T-helper 2 cell (primary cell): ENCODE measurements at regions not wholly inside any gene's neighbourhood (a gene's known extent, or its start where the extent isn't known, plus 50 kb on each side); places are given as distances from the start of the nearest gene placed in this dataset.

Experiments
- DNase-seq, 5 experiments: peaks; one replicate each; pipeline versions ENCODE4 v3.0.0 to v3.0.0-alpha.2; 2012 to 2022

DNA sequence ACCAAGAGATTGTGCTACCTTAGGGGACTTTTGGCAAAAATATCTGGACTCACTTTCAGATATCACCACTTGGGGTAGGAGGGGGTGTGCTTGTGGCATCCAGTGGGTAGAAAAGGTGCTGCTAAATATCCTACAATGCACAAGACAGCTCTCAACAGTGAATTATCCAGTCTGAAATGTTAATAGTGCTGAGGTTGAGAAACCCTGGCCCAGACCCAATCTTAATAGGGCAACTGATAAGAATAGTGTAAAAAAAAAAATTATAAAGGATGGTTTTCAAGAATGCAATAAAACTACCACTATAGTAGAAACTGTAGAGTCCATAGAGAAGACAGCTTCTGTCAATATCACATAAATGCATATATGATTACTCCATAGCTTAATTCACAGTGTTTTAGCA is 185.5 kb downstream of the ZNF330 start:
- no peak for DNase-seq

GRCh38 chr4:141409556-141409955 is 188.9 kb downstream of the ZNF330 start:
- no peak for DNase-seq

- DNase-seq: no peak
Measured at GRCh38 chr4:141410839-141411238, 190.1 kb downstream of the ZNF330 start.

GRCh38 chr4:141411936-141412335 is 191.2 kb downstream of the ZNF330 start:
- DNase-seq: no peak

GRCh38 chr4:141413366-141413765 is 192.7 kb downstream of the ZNF330 start:
- DNase-seq: no peak

DNA sequence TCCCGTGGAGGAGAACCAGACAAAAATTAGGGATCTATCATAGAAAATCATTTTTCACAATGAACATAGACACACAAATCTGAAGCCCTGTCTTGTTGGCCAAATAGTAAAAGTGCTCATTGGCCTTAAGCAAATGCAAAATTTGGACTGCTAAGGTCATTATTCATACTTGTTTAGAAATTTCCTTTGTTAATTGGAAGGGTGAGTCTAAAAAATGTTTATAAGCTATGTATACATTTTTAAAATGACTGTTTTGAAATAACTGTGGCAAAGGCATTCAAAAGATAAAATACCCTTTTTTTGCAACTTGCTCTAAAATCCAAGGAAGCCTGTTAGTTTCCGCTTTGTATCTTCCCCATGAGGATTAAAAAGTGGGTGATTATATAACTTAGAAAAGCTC is 195.0 kb downstream of the ZNF330 start:
- no peak for DNase-seq

GRCh38 chr4:141416219-141416618 is 195.5 kb downstream of the ZNF330 start:
- no peak for DNase-seq

DNA sequence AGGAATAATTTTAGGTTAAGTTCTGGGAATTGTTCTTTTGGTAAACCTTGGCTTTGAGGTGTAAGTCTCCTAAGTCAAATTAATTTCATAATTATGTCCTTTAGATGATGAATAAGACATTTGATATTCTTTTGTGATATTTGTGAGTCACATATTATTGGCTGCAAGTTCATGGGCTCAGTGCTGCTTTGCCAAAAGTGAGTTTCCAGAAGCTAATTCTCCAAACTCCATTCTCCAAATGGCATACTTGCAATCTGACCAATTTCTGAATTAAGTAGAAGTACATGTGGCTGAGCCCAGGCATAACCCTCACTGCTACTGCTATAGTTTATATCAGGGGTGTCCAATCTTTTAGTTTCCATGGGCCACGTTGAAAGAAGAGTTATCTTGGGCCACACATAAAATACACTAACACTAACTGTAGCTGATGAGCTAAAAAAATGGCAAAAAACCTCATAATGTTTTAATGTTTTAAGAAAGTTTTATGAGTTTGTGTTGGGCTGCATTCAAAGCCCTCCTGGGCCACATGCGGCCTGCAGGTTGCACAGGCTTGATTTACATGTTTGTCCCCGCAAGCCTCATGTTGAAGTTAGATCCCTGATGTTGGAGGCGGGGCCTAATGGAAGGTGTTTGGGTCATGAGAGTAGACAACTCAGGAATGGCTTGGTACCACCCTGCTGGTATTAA is 196.1 kb downstream of the ZNF330 start:
- DNase-seq: no peak

DNA sequence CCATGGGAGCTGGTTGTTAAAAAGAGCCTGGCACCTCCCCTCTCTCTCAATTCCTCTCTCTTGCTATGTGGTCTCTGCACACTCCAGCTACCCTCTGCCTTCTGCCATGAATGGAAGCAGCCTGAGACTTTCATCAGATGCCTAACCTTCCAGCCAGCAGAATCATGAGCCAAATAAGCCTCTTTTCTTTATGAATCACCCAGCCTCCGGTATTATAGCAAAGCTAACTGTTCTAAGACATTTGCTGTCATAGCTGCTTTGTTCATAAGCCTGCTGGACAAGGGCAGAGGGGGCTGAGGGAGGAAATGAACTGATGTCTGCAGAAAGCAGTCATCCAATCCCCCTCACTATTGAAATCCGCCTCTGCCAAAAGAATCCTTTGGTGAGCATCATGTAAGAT is 196.7 kb downstream of the ZNF330 start:
- no peak for DNase-seq

GRCh38 chr4:141425124-141425523 is 204.4 kb downstream of the ZNF330 start:
- no peak for DNase-seq

GRCh38 chr4:141427726-141428296 is 207.1 kb downstream of the ZNF330 start:
- no peak for DNase-seq

DNA sequence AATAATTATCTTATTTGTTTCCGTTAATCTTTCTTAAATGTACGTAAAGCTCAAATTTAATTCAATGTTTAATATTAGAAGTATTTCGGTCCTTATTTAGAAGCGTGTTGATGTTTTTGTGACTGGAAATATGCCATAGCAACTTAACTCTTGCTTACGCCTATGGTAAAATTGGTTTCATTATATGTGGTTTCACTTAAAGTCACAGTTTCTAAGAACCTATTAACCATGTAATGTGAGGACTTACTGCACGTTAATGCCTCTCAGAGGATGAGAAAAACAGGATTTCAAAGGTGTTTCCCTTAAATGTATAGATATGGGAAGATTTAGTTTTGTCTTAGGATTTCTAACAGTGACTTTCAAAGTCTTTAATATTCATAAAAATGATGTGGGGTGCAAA is 206.4 kb upstream of the IL15 start:
- DNase-seq: no peak

DNA sequence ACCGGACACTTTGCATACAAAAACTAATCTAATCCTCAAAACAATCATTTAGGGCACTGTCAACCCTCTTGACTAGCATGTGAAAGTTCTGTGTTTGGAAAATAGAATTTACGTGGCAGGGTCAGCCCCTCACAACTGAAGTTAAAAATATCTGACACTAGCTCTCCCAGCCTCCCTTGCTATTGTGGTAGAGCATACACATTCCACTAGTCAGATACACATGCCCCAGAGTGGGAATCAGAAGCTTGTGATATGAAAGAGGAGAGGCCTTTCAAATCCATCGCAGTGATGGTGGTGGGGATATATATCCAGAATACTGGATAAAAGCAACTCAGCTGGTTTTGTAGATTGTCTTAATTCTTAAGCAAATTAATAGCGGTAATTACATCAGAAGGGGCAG is 205.7 kb upstream of the IL15 start:
- no peak for DNase-seq

GRCh38 chr4:141432000-141432712 is 204.2 kb upstream of the IL15 start:
- no peak for DNase-seq

GRCh38 chr4:141435446-141436225 is 200.7 kb upstream of the IL15 start:
- no peak for DNase-seq

- DNase-seq: no peak
Measured at GRCh38 chr4:141439223-141439622, 197.2 kb upstream of the IL15 start.

GRCh38 chr4:141447761-141448160 is 188.6 kb upstream of the IL15 start:
- DNase-seq: no peak

DNA sequence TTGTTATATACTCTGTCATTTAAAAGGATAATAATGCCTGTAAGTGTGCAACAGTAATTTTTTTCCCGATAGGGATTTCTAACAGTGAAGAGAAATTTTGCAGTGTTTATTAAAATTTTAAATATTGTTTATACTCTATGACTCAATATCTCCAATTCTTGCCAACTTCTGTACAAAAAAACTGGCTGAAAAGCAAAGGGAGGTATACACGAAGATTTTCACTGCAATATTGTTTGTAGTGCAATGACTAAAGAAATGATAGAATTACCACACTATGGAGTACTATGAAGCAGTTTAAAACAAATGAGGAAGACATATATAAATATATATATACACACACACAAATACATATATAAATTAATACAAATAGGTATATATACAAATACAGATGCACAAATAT is 187.9 kb upstream of the IL15 start:
- no peak for DNase-seq

GRCh38 chr4:141449927-141450326 is 186.5 kb upstream of the IL15 start:
- no peak for DNase-seq

DNA sequence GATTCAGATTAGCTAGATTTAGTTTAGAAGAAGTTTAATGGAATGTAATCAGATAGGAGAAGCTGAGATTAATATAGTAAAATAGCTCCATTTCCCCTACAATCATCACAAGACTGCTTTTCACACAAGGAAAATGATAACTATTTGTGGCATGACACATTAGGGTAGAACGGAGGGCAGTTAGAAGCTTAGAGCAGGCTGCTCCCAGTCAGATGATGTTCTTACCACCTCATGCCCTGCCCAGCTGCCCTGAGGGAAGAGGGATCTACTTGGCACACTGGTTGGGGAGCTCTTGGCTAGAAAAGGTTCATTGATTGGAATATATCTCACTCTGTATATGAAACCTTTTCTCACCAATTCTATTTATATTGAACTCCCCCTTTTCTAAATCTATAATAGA is 180.7 kb upstream of the IL15 start:
- no peak for DNase-seq

DNA sequence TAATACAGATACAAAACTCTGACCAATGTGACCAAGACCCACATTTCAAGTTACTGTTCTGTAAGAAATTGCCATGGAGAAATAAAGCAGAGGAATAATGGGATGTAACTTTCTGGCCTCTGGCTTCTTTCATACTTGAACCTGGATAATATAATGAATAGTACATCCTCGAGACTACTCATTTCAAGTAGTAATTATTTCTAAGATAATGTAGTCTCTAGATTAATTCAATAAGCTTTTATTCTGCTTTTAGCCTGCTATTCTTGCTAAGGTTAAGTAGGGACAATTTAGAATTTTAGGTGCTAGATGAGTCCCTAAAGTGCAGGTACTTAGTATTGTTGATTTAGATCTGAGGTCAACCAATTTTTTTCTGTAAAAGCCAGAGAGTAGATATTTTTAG is 178.7 kb upstream of the IL15 start:
- no peak for DNase-seq

GRCh38 chr4:141458501-141458900 is 177.9 kb upstream of the IL15 start:
- DNase-seq: no peak

DNA sequence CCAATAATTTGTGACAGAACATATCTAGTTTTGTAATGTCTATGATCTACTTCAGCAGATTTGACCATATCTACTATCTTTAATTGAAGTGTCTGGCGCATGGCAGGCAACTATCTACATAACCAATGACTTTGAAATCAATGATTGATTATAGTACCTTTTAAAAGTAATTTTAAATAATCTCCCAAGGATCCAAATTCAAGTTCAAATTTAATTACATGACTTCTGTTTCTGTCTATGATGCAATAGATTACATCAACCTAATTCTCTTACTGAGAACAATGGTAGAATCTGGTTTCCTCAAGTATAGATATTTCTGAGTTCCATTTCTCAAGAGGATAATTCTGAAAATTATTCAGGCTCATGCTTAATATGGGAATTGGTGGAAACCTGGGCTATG is 177.4 kb upstream of the IL15 start:
- DNase-seq: no peak

DNA sequence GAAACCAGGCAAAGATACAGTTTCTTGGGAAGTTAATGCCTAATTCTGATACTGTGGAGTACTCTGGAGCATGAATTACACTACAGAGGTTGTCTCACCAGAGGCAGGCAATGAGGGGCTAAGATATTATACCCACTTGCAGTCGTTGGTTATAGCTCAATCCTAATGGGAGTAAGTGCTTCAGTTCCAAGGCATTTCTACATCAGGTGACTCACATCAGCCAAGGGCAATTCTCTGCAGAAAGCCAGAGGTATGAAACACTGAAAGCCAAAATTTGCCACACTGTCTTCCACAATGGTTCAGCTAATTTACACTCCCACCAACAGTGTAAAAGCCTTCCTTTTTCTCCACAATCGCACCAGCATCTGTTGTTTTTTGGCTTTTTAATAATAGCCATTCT is 174.0 kb upstream of the IL15 start:
- no peak for DNase-seq
